Activated CD4-positive, alpha-beta T cell treated with anti-CD3 and anti-CD28 coated beads, Interleukin-2, Interleukin-6, amounts not matched to agents 100 ng/mL and 50 ng/mL, durations not matched to agents 16 hours and 8 hours (primary cell): ENCODE measurements at regions not wholly inside any gene's neighbourhood (a gene's known extent, or its start where the extent isn't known, plus 50 kb on each side); places are given as distances from the start of the nearest gene placed in this dataset.

Experiments
- DNase-seq: peaks from one replicate; pipeline ENCODE4 v3.0.0-alpha.2; 2020

DNA sequence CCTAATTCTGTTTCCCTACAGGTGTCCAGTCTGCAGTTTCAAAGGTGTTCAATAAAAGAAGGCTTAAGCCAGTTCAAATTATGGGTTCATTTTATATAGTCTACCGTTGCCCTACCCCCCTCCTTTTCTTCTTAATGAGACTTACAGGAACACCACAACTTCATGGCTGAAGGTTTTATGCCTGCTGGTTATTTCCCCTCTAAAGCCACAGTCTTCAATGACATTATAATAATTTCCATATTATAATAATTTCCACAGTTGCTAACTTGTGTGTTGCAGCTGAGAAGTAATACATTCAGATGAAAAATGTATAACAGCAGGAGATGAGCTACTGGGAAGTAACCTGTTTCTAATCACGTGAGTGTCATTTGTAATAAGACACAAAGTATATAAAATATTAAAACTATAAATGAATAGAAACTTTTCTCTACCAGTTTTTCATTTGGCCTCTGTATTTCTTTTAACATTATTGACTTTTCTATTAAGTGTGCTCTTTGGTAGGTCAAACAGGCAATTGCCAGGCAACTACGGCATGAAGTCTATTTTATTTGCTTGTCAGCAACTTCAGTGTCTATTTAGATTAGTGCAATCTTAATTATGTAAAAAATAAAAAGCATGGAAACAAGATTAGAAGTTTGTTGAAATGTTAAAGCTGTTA lies 120.5 kb upstream of the HMHB1 start:
- DNase-seq, result no peak

- DNase-seq, result no peak
Observed at GRCh38 chr5:143687604-143688003, 124.4 kb upstream of the HMHB1 start.

DNA sequence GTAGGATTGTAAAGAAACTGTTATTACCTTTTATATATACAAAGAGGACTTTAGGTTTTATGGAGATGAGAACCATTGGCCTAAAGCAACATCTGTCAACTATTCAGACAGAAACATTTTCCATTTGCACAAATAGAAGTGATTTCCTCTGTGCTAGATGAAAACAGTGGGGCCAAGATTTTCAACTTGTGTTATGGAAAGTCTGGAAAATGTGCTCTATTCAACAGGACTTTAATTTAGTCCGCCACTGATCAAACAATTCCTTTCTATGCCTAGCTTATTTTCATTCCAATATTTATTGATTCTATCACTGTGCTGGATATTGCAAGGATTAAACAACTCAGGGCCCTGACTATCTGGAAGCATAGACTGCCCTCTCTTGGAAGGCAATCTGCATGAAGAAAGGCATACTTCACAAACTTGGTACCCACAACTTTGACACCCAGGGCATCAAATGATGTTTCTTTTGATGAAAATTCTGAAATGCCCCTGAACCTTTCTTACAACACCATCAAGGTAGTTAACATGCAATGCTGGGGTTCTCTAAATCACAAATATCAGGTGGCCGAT lies 126.6 kb upstream of the HMHB1 start:
- DNase-seq, result no peak

DNA sequence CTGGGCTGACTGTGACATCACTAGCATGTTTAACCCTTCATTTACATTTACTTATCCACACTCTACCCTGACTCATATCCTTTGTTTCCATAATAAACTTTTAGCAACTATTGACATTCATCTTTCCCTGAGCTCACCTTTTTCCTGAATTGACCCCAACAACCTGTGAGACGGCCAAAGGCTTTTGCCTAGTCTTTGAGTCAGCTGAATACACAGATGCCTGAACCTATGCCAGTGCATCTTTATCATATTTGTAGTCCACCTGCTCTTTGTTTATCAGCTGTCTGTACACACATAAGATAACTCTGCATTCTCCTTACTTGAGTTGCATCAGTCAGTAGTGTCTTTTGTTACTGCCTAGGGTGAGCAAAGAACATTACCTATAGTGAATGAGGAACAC lies 128.5 kb upstream of the HMHB1 start:
- DNase-seq, result no peak

DNA sequence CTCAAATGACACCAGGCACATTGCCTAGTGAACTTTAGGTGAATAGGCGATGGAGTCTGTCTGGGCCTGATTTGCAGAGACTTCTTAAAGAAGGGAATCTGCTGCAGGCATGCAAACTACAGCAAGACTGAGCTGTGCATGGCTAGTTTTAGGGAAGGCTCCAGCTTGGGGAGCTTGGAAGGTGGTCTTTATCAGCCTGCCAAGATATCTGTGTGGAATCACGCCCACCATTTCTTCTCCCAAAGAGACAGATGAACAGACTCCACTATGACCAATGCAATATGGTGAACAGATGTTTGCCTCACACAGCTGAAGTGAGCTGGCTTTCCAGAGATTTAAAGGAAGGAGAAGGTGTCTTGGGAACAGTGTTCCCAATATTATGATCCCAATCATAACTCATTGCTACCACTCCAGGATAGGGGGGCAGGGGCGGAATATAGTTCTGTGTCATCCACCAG lies 129.0 kb upstream of the HMHB1 start:
- no peak for DNase-seq

GRCh38 chr5:143682246-143682905 lies 129.6 kb upstream of the HMHB1 start:
- no peak for DNase-seq

DNA sequence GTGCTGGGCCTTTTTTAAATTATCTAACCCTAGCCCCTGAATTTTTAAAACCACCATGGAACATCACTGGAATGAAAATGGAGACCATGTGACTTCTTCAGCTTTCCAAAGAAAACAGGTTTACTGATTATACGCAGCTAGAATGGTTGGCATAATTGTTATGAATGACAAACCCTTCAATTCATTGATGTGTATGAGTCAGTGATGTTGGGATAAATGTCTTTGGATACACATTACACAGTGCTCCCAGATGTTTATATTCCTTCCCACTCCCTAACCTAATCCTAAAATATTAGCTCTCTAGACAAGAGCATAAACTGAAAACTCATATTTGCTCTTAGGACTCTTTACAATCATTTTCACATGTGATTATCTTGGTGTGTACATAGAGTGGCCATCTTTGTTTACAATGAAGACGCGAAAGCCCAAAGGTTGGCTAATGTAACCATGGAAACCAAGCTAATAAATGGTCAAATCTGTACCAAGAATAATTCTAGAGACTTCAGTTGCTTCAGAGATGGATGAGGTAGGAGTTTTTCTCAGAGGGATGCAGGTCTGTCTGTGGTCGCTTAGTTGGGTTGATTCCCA lies 131.2 kb upstream of the HMHB1 start:
- no peak for DNase-seq

DNA sequence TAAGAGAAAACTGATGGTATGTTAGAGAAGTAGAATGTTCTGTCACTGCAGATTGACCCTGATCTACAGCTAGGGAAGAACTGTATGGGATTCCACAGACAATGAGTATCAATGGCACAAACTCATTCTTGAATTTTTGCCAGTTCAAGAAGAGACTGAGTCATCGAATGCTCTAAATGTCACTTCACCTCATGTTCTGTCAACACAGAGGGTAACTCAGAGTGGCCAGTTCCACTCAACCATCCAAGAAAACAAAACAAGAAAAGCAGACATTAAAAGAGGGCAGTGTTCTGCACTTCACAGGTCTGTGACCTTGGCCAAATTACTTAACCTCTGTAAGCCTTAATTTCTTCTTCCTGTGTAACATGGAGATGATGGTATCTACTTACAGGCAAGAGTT lies 132.2 kb upstream of the HMHB1 start:
- no peak for DNase-seq

GRCh38 chr5:143678148-143678905 lies 133.6 kb upstream of the HMHB1 start:
- DNase-seq, result peak; percentile 61

DNA sequence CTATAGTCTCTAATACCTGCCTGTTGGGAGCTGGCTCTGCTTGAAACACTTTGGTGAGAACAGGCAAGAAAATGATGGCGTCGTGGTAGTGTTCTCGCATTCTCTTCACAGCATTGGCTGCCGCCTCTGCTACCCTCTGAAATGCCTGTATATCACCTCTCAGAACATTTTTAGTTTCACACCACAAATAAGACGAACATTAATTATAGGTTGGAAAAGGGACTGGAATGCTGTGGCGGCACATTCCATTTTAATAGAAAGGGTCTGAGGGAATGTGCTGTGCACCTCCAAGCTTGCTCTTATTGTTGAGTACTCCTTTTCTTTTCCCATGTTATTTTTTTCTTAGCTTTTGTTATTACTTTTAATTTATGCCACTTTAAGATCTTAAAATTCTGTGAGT lies 134.6 kb upstream of the HMHB1 start:
- DNase-seq, result no peak

DNA sequence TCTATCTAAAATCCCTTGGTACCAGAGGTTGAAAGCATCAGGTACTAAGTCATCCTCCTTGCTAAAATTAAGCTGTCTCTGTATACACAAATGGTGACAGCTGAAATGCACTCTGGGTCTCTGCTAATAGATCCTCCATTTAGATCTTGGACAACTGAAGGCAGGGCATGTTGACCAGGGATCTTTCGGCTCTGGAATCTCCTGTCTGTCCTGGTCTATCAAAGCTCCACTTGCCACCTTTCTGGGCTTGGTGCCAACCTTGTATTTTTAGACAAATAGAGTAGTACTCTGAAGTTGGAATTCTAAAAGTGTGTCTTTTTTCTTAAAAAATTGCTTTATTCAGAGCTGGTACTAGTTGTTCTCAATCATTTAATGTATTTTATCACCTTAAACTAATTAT lies 135.2 kb upstream of the HMHB1 start:
- no peak for DNase-seq

GRCh38 chr5:143674469-143674786 lies 137.5 kb upstream of the HMHB1 start:
- DNase-seq, result no peak

DNA sequence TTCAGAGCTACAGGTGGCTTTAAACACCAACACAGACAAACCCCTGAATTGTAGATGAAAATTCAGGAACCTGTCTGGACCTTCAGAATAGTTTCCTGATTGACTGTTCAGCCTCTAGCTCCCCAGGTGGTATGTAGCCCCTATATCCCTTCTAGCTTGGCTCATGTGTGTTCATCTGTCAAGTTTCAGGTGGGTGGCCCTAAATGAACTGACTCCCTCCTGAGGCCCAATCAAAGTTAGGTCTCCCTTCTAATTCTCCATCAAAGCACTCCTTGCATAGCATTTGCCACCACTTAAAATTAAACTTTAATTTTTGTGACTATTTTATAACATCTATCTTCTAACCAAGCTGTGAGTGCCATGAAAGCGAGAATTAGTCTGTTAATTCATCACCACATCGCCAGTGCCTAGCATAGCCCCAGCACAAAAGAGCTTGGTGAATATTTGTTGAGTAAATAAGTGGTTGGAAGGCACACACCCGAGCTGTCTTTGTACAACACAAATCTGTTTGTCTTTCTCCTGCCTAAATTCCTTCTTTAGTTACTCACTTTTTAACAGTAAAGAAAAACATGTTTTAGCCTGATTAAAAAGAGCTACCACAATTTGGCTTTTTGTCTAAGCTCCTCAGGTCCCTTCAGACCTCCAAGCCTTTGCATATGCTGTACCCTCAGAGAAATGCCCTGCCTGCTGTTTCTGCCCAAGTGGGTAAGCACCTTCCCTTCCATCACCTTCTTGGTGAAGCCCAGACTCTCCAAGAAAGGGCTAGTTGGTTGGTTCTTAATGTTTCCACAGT lies 138.1 kb upstream of the HMHB1 start:
- DNase-seq, result no peak

GRCh38 chr5:143672806-143673205 lies 139.2 kb upstream of the HMHB1 start:
- DNase-seq, result no peak

DNA sequence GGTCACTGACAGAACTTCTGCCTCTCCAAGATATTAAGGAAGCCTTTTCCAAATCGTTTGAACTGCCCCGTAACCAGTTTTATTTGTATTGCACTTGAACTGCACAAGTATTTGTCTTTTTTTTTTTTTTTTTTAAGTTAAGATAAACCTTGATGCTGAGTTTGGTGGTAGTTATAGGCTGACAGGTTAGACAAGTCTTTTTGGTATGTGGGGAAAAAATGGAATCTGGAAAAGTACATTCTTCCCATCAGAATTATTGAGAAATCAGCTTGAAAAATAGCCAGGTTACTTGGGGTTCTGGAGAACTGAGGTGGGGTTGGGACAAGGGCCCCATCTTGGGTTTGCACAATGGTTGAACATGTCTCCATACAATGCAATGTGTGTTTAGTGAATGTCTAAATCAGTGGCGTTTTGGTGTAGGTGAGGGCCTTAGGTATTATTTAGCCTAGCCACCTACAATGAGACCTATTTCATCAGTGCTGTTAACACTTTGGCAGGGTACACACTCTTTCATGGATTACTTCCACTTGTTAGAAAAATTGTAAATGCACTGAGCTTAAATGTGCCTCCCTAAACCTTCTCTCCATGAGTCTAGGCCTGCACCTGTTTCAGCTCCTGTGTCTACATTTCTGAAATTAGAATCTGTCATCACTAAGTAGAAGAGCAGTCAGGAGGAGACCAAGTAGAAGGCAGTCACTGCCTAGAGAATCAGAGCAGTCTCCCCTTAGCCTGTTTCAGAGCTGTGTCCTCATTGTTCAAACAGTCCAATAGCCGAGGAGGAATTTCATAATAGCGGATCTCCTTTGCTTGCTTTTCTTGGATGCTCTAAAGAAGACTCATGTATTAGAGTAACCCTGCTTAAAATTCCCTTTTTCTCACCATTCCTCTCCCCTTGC lies 140.0 kb upstream of the HMHB1 start:
- DNase-seq, result no peak

DNA sequence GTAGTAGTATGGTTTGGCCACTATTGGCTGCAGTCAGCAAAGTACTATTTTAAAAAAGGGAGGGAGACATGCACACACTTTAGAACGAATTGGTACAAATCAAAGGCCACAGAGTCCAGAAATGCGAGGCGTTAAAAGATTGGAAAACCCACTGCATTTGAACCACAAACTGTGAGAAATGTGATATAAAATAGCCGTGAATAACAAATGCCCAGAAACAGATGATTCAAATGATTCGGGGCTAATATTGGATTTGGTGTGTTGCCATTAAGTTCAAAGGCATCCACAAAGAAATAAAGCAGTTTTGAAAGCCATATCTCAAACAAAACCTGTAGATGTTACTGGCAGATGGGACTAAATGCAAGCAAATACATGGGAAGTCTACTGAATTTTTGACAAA lies 140.9 kb upstream of the HMHB1 start:
- DNase-seq, result no peak

DNA sequence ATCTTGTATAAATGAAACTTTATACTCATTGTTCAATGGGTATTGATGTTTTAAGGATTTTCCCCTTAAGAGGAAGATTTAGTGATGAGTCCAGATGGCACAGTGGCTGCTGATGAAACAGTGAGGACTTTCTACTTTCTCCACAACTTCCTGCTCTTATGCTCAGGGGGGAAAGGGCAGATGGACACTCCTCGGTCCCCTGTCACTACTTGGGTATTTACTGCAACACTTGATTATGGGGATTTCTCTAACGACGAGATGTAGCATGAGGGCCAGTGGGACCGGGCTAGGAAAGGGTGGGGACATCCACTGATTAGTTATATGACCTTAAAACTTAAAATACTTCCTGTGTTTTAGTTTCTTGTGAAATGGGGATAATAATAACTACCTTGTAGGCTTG lies 146.1 kb upstream of the HMHB1 start:
- DNase-seq, result no peak

DNA sequence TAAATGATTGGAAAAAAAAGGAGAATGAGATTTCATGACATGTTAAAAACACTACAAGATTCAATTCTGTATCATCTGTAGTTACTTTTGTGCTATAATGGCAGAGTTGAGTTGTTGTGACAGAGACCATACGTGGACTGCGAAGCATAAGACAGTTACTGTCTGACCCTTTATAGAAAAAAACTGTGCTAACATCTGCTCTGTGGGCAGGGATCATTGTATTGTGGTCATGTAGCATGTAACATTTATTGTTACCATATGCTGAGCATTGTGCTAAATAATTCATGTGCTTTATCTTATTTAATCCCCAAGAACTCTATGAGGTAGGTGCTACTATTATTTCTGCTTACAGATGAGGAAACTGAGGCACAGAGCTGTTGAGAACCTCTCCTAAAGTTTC lies 147.3 kb upstream of the HMHB1 start:
- DNase-seq, result no peak

DNA sequence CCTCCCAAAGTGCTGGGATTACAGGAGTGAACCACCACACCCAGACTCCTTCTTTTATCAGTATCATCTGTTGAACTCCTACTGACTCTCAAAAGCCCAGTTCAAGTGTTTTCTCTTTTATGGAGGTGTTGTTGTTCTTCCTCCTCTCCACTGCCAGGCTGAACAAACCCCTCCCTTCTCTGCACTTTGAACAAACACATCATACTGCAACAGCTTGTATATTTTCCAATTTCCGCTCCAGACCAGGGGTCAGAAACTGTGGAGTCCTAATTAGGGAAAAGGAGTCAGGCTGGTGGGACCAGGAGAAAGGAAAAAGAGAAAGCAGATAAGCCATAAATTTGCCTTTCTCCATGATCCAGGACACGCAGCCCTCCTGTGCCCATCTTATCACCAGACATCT lies 148.1 kb upstream of the HMHB1 start:
- no peak for DNase-seq

GRCh38 chr5:143662020-143662419 lies 149.9 kb upstream of the HMHB1 start:
- no peak for DNase-seq

DNA sequence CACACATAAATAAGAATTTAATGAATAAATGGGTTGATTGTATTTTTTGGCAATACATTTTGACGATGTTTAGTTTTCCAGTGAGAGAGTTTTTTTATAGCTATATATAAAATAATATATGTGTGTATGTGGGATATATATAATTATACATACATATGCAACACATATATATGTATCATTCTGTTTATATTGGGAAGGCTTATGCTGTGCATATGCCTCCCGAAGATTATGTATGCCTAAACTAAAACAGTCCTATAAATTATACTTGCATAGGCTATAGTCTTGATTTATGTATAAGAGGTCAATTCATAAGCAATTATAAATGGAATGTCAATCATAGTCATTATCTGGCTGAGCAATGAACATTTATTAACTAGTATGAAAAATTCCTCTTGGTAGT lies 151.3 kb upstream of the HMHB1 start:
- DNase-seq, result no peak
